HG02642 (cell line): ENCODE measurements at regions not wholly inside any gene's neighbourhood (a gene's known extent, or its start where the extent isn't known, plus 50 kb on each side); places are given as distances from the start of the nearest gene placed in this dataset.
"Not testable (repeated sequence)": the region's sequence is repeated elsewhere in the genome, so short reads cannot be mapped to it uniquely, and the experiment has no call there.

Source experiments
- ATAC-seq: cut with Tn5 transposase; IDR thresholded peaks from one replicate; pipeline ENCODE4 v1.9.1; 2021; ENCODE audit warnings: mild to moderate bottlenecking; ENCODE audit not compliant: unreplicated experiment, poor library complexity

DNA sequence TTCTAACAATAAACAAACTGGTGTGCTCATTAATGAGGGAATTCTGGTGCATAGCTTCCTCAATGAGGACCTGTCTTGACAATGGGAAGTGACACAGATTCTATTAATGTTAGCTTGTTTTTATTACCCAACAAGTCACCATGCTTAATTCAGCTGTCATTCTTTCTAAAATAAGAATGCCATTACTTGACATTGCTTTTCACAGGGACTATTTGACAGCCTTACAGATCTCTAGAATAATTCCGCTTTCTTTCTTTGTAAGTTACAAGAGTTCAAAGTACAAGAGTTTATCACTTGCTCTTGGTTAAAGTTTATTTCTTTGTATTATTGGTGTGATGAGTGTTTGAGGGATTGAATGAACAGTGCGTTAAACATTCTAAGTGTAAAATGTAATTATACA, 127.0 kb upstream of the COL5A2 start:
- ATAC-seq, result no peak

- ATAC-seq, result no peak
These were observed 128.7 kb upstream of the COL5A2 start for GRCh38 chr2:189308056-189308790.

- ATAC-seq, result no peak
These were observed 129.8 kb upstream of the COL5A2 start for GRCh38 chr2:189309331-189309730.

DNA sequence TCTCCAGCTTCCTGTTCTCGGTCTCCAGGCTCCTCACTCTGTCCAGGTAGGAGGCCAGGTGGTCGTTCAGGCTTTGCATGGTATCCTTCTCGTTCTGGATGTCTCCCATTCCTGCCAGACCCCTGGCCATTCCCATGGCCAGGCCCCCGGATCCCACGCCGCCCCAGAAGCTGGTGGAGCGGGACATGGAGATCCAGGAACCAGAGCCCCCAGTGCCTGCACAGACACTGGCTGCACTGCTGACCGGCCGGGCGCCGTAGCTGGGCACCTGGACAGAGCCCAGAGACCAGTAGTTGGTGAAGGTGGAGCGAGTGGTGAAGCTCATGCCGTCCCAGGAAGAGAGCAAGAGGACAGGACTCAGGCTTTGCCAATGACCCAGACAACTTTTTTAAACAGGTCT, 129.1 kb upstream of the WDR75 start:
- ATAC-seq, result no peak

GRCh38 chr2:189312643-189313042, 128.6 kb upstream of the WDR75 start:
- no peak for ATAC-seq

DNA sequence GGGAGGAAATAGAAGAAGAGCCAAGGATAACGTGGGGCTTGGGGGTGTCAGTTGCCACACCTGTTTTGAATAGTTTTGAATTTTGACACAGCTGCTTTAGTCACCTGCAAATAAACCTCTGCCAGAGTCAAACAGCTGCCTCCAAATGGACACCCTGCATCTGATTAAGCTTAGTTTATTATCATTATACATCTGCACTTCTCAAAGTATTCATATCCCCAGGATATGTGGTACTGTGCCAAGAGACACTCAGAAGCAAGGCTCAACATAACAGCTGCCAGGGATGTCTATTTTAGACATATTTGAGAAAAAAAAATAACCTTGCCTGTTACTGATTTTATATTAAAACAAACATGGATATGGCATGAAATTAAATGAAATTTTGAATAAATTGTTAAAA, 122.5 kb upstream of the WDR75 start:
- no peak for ATAC-seq

DNA sequence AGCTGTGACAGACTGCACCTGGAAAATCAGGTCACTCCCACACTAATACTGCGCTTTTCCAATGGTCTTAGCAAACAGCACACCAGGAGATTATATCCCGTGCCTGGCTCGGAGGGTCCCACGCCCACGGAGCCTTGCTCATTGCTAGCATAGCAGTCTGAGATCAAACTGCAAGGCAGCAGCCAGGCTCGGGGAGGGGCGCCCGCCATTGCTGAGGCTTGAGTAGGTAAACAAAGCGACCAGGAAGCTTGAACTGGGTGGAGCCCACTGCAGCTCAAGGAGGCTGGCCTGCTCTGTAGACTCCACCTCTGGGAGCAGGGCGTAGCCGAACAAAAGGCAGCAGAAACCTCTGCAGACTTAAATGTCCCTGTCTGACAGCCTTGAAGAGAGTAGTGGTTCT, 121.8 kb upstream of the WDR75 start:
- ATAC-seq, result not testable (repeated sequence)

GRCh38 chr2:189327879-189328847, 113.1 kb upstream of the WDR75 start:
- no peak for ATAC-seq

DNA sequence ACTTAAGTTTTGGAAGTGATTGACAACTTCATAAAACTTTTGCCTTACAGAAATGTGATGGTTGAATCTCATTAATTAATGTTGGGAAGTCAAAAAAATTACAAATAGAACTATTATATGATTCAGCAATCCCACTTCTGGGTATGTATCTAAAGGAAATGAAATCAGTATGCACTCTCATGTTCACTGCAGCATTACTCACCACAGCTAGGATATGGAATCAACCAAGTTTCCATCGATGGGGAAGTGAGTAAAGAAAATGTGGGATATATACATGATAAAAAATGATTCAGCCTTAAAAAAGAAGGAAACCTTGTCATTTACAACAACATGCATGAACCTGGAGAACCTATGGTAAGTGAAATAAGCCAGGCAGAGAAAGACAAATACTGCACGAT, 112.4 kb upstream of the WDR75 start:
- no peak for ATAC-seq

- ATAC-seq, result no peak
These were observed 104.8 kb upstream of the WDR75 start for GRCh38 chr2:189336276-189336975.

GRCh38 chr2:189337656-189338055, 103.6 kb upstream of the WDR75 start:
- ATAC-seq, result no peak

DNA sequence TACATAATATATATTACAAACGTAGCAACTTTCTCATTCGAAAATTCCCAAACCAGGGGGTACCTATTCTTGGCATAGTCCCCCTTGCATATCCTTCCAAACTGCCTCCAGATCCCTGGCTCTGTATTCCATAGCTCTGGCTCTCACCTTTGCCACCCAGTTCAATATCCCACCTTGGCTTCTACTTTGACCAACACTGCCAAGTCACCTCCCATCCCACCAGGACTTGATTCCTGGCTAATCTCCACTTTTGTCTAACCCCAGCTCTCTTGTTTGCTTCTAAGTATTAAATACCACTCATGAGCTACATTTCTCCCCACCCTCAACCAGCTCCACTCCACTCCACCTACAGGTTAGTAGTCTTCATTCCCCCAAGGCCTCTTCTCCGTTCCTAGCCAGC, 103.2 kb upstream of the WDR75 start:
- no peak for ATAC-seq

GRCh38 chr2:189341077-189341476, 100.2 kb upstream of the WDR75 start:
- ATAC-seq, result no peak

GRCh38 chr2:189344043-189344442, 97.2 kb upstream of the WDR75 start:
- ATAC-seq, result no peak

- ATAC-seq, result peak; percentile 80
These were observed 93.7 kb upstream of the WDR75 start for GRCh38 chr2:189347540-189347939.

GRCh38 chr2:189348369-189348768, 92.9 kb upstream of the WDR75 start:
- ATAC-seq, result no peak

GRCh38 chr2:189350540-189351209, 90.6 kb upstream of the WDR75 start:
- no peak for ATAC-seq

- not testable (repeated sequence) for ATAC-seq
These were observed 89.3 kb upstream of the WDR75 start for GRCh38 chr2:189351933-189352332.

GRCh38 chr2:189357375-189357774, 83.9 kb upstream of the WDR75 start:
- not testable (repeated sequence) for ATAC-seq

- no peak for ATAC-seq
These were observed 80.4 kb upstream of the WDR75 start for GRCh38 chr2:189360861-189361260.
